MV-4-11 (cell line): ENCODE measurements at regions not wholly inside any gene's neighbourhood (a gene's known extent, or its start where the extent isn't known, plus 50 kb on each side); places are given as distances from the start of the nearest gene placed in this dataset.

Experiments
- DNase-seq: peaks from one replicate; lab custom pipeline; 2025; lab: John Stamatoyannopoulos, UW

- DNase-seq: peak; percentile 36
Observed at GRCh38 chr11:8340296-8340695, 76.6 kb upstream of the LMO1 start.

- no peak for DNase-seq
Observed at GRCh38 chr11:8339592-8340022, 75.9 kb upstream of the LMO1 start.

GRCh38 chr11:8338138-8338537, 74.5 kb upstream of the LMO1 start:
- no peak for DNase-seq

- no peak for DNase-seq
Observed at GRCh38 chr11:8337130-8337795, 73.6 kb upstream of the LMO1 start.

GRCh38 chr11:8336356-8337129, 72.9 kb upstream of the LMO1 start:
- DNase-seq: no peak

GRCh38 chr11:8335683-8336082, 72.0 kb upstream of the LMO1 start:
- no peak for DNase-seq

- no peak for DNase-seq
Observed at GRCh38 chr11:8335186-8335585, 71.5 kb upstream of the LMO1 start.

- DNase-seq: peak; percentile 8
Observed at GRCh38 chr11:8333811-8334401, 70.2 kb upstream of the LMO1 start.

GRCh38 chr11:8333376-8333775, 69.7 kb upstream of the LMO1 start:
- no peak for DNase-seq

- DNase-seq: no peak
Observed at GRCh38 chr11:8332891-8333290, 69.2 kb upstream of the LMO1 start.

- DNase-seq: peak; percentile 81
Observed at GRCh38 chr11:8332196-8332595, 68.5 kb upstream of the LMO1 start.

- DNase-seq: peak; percentile 53
Observed at GRCh38 chr11:8331767-8332166, 68.1 kb upstream of the LMO1 start.

GRCh38 chr11:8330896-8331295, 67.2 kb upstream of the LMO1 start:
- no peak for DNase-seq

GRCh38 chr11:8330404-8330803, 66.7 kb upstream of the LMO1 start:
- DNase-seq: no peak

- DNase-seq: no peak
Observed at GRCh38 chr11:8329847-8330361, 66.2 kb upstream of the LMO1 start.

- DNase-seq: no peak
Observed at GRCh38 chr11:8329336-8329735, 65.7 kb upstream of the LMO1 start.

GRCh38 chr11:8328848-8329330, 65.2 kb upstream of the LMO1 start:
- DNase-seq: peak; percentile 93

GRCh38 chr11:8328231-8328794, 64.6 kb upstream of the LMO1 start:
- DNase-seq: no peak

GRCh38 chr11:8327761-8328192, 64.1 kb upstream of the LMO1 start:
- DNase-seq: peak; percentile 2

GRCh38 chr11:8326337-8326736, 62.7 kb upstream of the LMO1 start:
- no peak for DNase-seq

- no peak for DNase-seq
Observed at GRCh38 chr11:8325591-8326304, 62.1 kb upstream of the LMO1 start.
